ENCODE measurements at regions not wholly inside any gene's neighbourhood (a gene's known extent, or its start where the extent isn't known, plus 50 kb on each side); places are given as distances from the start of the nearest gene placed in this dataset.

DNA sequence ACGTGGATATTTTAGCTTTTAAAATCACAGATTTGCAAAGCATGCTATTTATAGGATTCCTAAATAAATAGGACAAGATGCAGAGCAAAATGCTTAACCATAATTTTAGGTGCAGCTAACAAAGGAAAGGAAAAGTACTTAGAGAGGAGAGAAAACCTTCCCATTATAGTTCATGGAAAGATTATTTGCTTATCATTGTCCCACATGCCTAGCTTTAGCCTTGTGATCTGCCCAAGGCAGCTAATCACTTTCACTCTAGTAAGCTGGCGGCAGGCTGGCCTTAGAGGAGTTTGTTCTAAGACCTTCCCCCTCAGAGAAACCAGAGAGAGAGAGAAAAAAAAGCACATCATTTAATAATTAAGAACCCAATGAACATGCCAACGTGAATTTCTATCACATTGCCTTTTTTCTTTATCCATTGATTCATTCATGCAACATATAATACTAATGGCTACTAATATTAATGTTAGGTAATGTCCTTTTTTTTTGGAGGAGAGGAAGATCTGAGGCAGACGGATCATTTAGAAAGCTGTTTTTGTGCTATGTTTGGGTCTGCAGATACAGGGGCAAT, 274.6 kb downstream of the ARL4A start:
- ATAC-seq: no peak
- Histone ChIP-seq H3K9me3 (no peaks in the 10 kb centered on the region), H3K4me1 (no peaks in the 10 kb centered on the region), H3K4me3 (no peak overlapping the region), H3K27ac (no peak overlapping the region), H3K36me3 (no peaks in the 10 kb centered on the region), H3K27me3 (no peaks in the 10 kb centered on the region)
- TF ChIP-seq EP300 (IDR thresholded peaks at IDR 0.05): no peak
- TF ChIP-seq POLR2A (IDR thresholded peaks at IDR 0.05): no peak
- TF ChIP-seq, protein P1, sequence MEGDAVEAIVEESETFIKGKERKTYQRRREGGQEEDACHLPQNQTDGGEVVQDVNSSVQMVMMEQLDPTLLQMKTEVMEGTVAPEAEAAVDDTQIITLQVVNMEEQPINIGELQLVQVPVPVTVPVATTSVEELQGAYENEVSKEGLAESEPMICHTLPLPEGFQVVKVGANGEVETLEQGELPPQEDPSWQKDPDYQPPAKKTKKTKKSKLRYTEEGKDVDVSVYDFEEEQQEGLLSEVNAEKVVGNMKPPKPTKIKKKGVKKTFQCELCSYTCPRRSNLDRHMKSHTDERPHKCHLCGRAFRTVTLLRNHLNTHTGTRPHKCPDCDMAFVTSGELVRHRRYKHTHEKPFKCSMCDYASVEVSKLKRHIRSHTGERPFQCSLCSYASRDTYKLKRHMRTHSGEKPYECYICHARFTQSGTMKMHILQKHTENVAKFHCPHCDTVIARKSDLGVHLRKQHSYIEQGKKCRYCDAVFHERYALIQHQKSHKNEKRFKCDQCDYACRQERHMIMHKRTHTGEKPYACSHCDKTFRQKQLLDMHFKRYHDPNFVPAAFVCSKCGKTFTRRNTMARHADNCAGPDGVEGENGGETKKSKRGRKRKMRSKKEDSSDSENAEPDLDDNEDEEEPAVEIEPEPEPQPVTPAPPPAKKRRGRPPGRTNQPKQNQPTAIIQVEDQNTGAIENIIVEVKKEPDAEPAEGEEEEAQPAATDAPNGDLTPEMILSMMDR (IDR thresholded peaks at IDR 0.05): no peak
- TF ChIP-seq POLR2AphosphoS5 (IDR thresholded peaks at IDR 0.05): no peak
- WGBS, 2 donors (ENCODE audit: low coverage in 1 of 2): 65 to 77% methylated on average over 3 to 4 of the region's 4 CpGs

DNA sequence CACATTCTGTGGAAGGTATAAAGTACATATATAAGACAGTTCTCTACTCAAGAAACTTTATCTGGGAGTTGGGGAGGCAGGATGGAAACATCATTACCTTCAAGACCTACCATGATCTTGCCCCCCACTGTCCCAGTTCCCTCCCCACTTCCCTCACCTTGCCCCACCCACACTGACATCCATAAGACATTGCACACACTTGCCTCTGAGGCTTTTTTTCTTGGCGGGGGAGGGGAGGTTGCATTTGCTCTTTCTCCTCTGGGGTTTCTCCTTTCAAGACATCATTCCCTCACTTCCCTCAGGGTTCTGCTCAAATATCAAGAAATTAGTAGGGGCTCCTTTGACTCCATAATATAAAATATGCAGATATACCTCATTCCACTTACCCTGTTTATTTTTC, 276.0 kb downstream of the ARL4A start:
- 100% methylated on average over 1 of the region's 1 CpG; no CpG with 5 or more reads in 1 of the 2 donors for WGBS, 2 donors (ENCODE audit: low coverage in 1 of 2)
- Histone ChIP-seq H3K9me3 (no peaks in the 10 kb centered on the region), H3K27me3 (no peaks in the 10 kb centered on the region), H3K27ac (no peak overlapping the region), H3K4me1 (no peaks in the 10 kb centered on the region), H3K4me3 (no peak overlapping the region), H3K36me3 (no peaks in the 10 kb centered on the region)
- no peak for TF ChIP-seq EP300 (IDR thresholded peaks at IDR 0.05)
- TF ChIP-seq, protein P1 (IDR thresholded peaks at IDR 0.05): no peak
- no peak for TF ChIP-seq POLR2AphosphoS5 (IDR thresholded peaks at IDR 0.05)
- TF ChIP-seq POLR2A (IDR thresholded peaks at IDR 0.05): no peak
- ATAC-seq: no peak

- TF ChIP-seq, protein P1 (IDR thresholded peaks at IDR 0.05): no peak
- TF ChIP-seq EP300 (IDR thresholded peaks at IDR 0.05) (no peak), POLR2A (IDR thresholded peaks at IDR 0.05) (no peak), POLR2AphosphoS5 (IDR thresholded peaks at IDR 0.05) (no peak)
- Histone ChIP-seq H3K9me3 (no peaks in the 10 kb centered on the region), H3K27ac (no peak overlapping the region), H3K27me3 (no peaks in the 10 kb centered on the region), H3K36me3 (no peaks in the 10 kb centered on the region), H3K4me3 (no peak overlapping the region), H3K4me1 (no peaks in the 10 kb centered on the region)
- WGBS, 2 donors (ENCODE audit: low coverage in 1 of 2): 86 to 92% methylated on average over 1 to 4 of the region's 4 CpGs
- ATAC-seq: no peak
Observed at GRCh38 chr7:12964836-12965235, 277.4 kb downstream of the ARL4A start.

DNA sequence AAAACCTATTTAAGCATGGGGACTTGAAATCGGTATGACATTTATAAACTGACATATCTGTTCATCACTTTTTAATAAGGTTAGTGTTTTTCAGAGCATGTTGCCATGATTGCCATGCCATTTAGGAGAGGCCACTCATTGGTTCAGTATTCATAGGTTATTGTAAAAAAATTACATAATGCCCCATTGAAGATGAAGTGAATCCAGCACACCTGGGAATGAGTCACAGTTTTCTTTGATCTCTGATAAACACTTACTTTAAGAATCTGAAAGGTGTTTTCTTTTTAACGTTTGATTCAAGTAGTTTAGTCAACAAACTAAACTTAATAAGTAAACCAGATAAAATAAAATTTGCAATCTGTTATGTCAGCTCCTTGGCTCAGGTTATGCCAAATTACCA, 278.3 kb downstream of the ARL4A start:
- 59 to 61% methylated on average over 2 of the region's 2 CpGs for WGBS, 2 donors (ENCODE audit: low coverage in 1 of 2)

GRCh38 chr7:12967322-12967721, 279.9 kb downstream of the ARL4A start:
- no peak overlapping the region for H3K27ac ChIP-seq
- no peak for ATAC-seq
- H3K36me3 ChIP-seq: no peaks in the 10 kb centered on the region
- WGBS, 2 donors (ENCODE audit: low coverage in 1 of 2): 77 to 86% methylated on average over 3 of the region's 3 CpGs
- no peaks in the 10 kb centered on the region for H3K9me3 ChIP-seq
- no peaks in the 10 kb centered on the region for H3K4me1 ChIP-seq
- no peak overlapping the region for H3K4me3 ChIP-seq
- H3K27me3 ChIP-seq: no peaks in the 10 kb centered on the region
- TF ChIP-seq, protein P1 (IDR thresholded peaks at IDR 0.05): no peak
- TF ChIP-seq POLR2AphosphoS5 (IDR thresholded peaks at IDR 0.05) (no peak), EP300 (IDR thresholded peaks at IDR 0.05) (no peak), POLR2A (IDR thresholded peaks at IDR 0.05) (no peak)

More for the DNA sequence above, 278.3 kb downstream of the ARL4A start:
- no peaks in the 10 kb centered on the region for H3K27me3 ChIP-seq
- ATAC-seq: no peak
- H3K4me1 ChIP-seq: no peaks in the 10 kb centered on the region
- H3K36me3 ChIP-seq: no peaks in the 10 kb centered on the region
- no peak overlapping the region for H3K27ac ChIP-seq
- no peaks in the 10 kb centered on the region for H3K9me3 ChIP-seq
- TF ChIP-seq EP300 (IDR thresholded peaks at IDR 0.05) (no peak), POLR2A (IDR thresholded peaks at IDR 0.05) (no peak), POLR2AphosphoS5 (IDR thresholded peaks at IDR 0.05) (no peak)
- TF ChIP-seq, protein P1 (IDR thresholded peaks at IDR 0.05): no peak
- H3K4me3 ChIP-seq: no peak overlapping the region
